ENCODE measurements at regions not wholly inside any gene's neighbourhood (a gene's known extent, or its start where the extent isn't known, plus 50 kb on each side); places are given as distances from the start of the nearest gene placed in this dataset.

DNA sequence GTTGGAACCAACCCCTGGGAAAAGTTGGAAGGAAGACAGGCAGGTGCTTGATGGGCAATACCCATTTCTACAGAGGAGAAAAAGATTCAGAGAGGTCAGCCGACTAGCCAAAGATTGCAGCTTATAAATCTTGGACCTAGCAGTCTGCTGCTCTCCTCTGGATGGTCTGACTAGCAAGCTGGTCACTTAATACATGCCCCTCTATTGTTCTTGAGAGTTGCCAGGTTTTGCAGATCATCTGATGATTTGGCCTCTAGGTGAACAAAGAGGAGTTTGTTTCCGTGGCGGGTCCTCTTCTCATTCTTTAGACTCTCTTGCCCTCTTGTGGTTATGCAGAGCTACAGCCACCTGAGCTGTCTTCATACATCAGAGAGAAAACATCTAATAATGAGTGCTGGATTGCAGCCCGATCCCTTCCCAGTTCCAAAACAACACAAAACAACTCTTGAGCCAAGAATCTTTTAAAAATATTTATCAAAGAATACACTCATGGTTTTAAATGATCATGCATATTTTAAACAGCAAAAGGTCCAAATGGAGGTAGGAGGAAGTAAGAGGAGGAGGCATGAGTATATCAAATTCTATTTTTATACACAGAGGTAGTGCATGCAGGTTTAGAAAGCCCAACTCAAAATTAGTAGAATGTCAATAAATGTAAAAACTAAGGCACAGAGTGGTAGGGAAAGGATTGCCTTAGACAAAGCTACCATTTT is 115.7 kb downstream of the SLC30A10 start:
- no peak overlapping the region for H3K4me3 ChIP-seq (ENCODE audit: low read depth, low read length)

GRCh38 chr1:219812086-219812485 is 116.3 kb downstream of the SLC30A10 start:
- TF ChIP-seq, protein P1, sequence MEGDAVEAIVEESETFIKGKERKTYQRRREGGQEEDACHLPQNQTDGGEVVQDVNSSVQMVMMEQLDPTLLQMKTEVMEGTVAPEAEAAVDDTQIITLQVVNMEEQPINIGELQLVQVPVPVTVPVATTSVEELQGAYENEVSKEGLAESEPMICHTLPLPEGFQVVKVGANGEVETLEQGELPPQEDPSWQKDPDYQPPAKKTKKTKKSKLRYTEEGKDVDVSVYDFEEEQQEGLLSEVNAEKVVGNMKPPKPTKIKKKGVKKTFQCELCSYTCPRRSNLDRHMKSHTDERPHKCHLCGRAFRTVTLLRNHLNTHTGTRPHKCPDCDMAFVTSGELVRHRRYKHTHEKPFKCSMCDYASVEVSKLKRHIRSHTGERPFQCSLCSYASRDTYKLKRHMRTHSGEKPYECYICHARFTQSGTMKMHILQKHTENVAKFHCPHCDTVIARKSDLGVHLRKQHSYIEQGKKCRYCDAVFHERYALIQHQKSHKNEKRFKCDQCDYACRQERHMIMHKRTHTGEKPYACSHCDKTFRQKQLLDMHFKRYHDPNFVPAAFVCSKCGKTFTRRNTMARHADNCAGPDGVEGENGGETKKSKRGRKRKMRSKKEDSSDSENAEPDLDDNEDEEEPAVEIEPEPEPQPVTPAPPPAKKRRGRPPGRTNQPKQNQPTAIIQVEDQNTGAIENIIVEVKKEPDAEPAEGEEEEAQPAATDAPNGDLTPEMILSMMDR (IDR thresholded peaks at IDR 0.05; ENCODE audit: low read depth, low read length) = no peak
- H3K4me3 ChIP-seq (ENCODE audit: low read depth, low read length) = no peak overlapping the region

More for the DNA sequence above, 115.7 kb downstream of the SLC30A10 start:
- TF ChIP-seq, protein P1 (IDR thresholded peaks at IDR 0.05; ENCODE audit: low read depth, low read length) = 0 out of 2 replicates have a peak, but pooled peaks have one; percentile 13

- H3K4me3 ChIP-seq (ENCODE audit: low read depth, low read length) = no peak overlapping the region
- TF ChIP-seq, protein P1 (IDR thresholded peaks at IDR 0.05; ENCODE audit: low read depth, low read length) = no peak
Measured at GRCh38 chr1:219810451-219810850, 117.9 kb downstream of the SLC30A10 start.

DNA sequence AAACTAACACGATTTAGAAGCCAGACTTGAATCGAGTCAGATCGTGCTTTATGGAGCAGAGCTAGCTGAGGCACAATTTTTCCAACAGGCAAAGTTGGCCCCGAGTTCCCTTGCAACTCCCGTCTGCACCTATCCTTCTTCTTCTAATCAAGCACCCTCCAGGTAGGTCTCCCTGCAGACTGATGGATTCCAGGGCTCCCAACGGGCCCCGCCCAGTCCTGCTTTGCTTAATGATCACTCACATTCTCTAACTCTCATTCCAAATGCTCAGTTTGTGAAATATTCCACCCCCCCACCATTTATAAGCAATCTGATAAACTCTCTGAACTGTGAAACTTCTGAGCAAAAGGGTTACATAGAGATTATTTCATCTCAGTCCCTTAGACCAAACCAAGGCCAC is 119.6 kb downstream of the SLC30A10 start:
- TF ChIP-seq, protein P1 (IDR thresholded peaks at IDR 0.05; ENCODE audit: low read depth, low read length) = no peak
- no peak overlapping the region for H3K4me3 ChIP-seq (ENCODE audit: low read depth, low read length)

DNA sequence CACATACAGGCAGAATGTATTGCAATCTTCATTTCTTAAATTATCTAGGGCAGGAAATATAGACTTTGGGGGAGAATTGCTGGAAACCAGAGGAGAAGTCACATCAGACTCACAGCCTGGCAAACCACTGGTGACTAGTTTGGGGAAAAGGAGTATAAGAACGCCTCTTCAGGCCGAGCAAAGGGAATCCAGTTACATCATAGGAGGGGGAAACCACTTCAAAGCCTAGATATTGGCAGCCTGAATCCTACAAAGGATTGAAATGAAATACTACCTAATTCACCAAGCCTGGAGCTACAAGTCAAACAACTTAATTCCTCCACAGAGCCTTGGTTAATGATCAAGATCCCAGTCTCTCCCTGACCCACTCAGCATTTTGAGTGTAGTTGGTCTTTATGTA is 121.7 kb downstream of the SLC30A10 start:
- TF ChIP-seq, protein P1 (IDR thresholded peaks at IDR 0.05; ENCODE audit: low read depth, low read length) = no peak

DNA sequence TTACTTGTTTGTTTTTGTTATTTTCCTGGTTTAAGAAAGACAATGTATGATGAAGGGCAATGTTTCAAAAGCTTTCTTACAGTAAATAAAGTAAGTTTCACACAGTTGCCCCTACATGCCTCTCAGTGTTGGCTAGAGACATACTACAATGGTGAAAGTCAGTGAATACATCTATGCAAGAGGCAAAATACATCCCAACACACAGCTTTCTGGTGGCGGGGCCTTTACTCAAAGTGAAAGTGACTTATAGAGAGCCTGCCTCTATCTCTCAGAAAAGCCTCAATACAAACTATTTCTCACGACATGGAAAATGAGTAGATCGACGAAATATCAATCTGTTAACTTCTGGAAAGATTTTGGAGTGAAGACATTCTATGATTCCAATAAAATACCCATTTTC is 122.3 kb downstream of the SLC30A10 start:
- no peak overlapping the region for H3K4me3 ChIP-seq (ENCODE audit: low read depth, low read length)
- TF ChIP-seq, protein P1 (IDR thresholded peaks at IDR 0.05; ENCODE audit: low read depth, low read length) = no peak

More for the DNA sequence above, 121.7 kb downstream of the SLC30A10 start:
- H3K4me3 ChIP-seq (ENCODE audit: low read depth, low read length) = no peak overlapping the region

GRCh38 chr1:219805191-219805590 is 123.2 kb downstream of the SLC30A10 start:
- H3K4me3 ChIP-seq (ENCODE audit: low read depth, low read length) = no peak overlapping the region
- TF ChIP-seq, protein P1 (IDR thresholded peaks at IDR 0.05; ENCODE audit: low read depth, low read length) = no peak
